ENCODE measurements at regions not wholly inside any gene's neighbourhood (a gene's known extent, or its start where the extent isn't known, plus 50 kb on each side); places are given as distances from the start of the nearest gene placed in this dataset.

- TF ChIP-seq CTCF (conservative IDR thresholded peaks at IDR 0.05; ENCODE audit: low read length) = no peak
- no peak for DNase-seq (ENCODE audit: low read depth)
- no peak overlapping the region for H3K4me3 ChIP-seq (ENCODE audit: low read length)
Measured at GRCh38 chr17:51443646-51444045, 183.3 kb downstream of the UTP18 start.

- no peak for TF ChIP-seq CTCF (conservative IDR thresholded peaks at IDR 0.05; ENCODE audit: low read length)
- DNase-seq (ENCODE audit: low read depth) = no peak
- no peak overlapping the region for H3K4me3 ChIP-seq (ENCODE audit: low read length)
Measured at GRCh38 chr17:51445946-51446345, 185.6 kb downstream of the UTP18 start.

GRCh38 chr17:51454456-51454978, 194.2 kb downstream of the UTP18 start:
- TF ChIP-seq CTCF (conservative IDR thresholded peaks at IDR 0.05; ENCODE audit: low read length) = no peak
- H3K4me3 ChIP-seq (ENCODE audit: low read length) = no peak overlapping the region
- no peak for DNase-seq (ENCODE audit: low read depth)

- no peak overlapping the region for H3K4me3 ChIP-seq (ENCODE audit: low read length)
- TF ChIP-seq CTCF (conservative IDR thresholded peaks at IDR 0.05; ENCODE audit: low read length) = no peak
- no peak for DNase-seq (ENCODE audit: low read depth)
Measured at GRCh38 chr17:51455211-51455610, 194.9 kb downstream of the UTP18 start.

GRCh38 chr17:51455931-51456330, 195.6 kb downstream of the UTP18 start:
- no peak for TF ChIP-seq CTCF (conservative IDR thresholded peaks at IDR 0.05; ENCODE audit: low read length)
- no peak for DNase-seq (ENCODE audit: low read depth)
- no peak overlapping the region for H3K4me3 ChIP-seq (ENCODE audit: low read length)

GRCh38 chr17:51456942-51457341, 196.6 kb downstream of the UTP18 start:
- no peak overlapping the region for H3K4me3 ChIP-seq (ENCODE audit: low read length)
- no peak for DNase-seq (ENCODE audit: low read depth)
- TF ChIP-seq CTCF (conservative IDR thresholded peaks at IDR 0.05; ENCODE audit: low read length) = no peak

GRCh38 chr17:51461578-51462004, 201.2 kb downstream of the UTP18 start:
- peak; percentile 65 for DNase-seq (ENCODE audit: low read depth)
- TF ChIP-seq CTCF (conservative IDR thresholded peaks at IDR 0.05; ENCODE audit: low read length) = peak; percentile 81
- no peak overlapping the region for H3K4me3 ChIP-seq (ENCODE audit: low read length)
